ENCODE measurements at regions not wholly inside any gene's neighbourhood (a gene's known extent, or its start where the extent isn't known, plus 50 kb on each side); places are given as distances from the start of the nearest gene placed in this dataset.
"Not testable (repeated sequence)": the region's sequence is repeated elsewhere in the genome, so short reads cannot be mapped to it uniquely, and the experiment has no call there.

DNA sequence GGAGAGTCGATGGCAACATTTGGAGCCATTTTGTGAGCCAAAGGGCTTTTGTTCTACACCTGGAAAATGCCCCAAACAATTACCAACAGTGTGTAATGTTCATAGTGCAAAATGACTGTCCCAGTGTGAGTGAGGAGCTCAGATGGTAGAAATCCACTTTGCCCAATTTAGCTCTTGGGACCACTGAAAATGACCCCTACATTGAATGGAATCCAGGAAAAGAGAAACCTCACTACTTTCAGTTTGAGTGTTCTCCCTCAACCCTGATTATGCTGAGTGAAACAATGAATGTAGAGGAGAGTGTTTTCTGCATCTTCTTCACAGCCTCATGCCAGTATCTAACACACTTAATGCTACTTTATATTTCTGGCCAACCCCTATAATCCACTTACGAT, 84.9 kb upstream of the NRN1 start:
- TF ChIP-seq, protein P1, sequence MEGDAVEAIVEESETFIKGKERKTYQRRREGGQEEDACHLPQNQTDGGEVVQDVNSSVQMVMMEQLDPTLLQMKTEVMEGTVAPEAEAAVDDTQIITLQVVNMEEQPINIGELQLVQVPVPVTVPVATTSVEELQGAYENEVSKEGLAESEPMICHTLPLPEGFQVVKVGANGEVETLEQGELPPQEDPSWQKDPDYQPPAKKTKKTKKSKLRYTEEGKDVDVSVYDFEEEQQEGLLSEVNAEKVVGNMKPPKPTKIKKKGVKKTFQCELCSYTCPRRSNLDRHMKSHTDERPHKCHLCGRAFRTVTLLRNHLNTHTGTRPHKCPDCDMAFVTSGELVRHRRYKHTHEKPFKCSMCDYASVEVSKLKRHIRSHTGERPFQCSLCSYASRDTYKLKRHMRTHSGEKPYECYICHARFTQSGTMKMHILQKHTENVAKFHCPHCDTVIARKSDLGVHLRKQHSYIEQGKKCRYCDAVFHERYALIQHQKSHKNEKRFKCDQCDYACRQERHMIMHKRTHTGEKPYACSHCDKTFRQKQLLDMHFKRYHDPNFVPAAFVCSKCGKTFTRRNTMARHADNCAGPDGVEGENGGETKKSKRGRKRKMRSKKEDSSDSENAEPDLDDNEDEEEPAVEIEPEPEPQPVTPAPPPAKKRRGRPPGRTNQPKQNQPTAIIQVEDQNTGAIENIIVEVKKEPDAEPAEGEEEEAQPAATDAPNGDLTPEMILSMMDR (IDR thresholded peaks at IDR 0.05; ENCODE audit: insufficient read depth, low read length, poor library complexity, severe bottlenecking) = no peak
- no peak for DNase-seq (ENCODE audit: extremely low read depth, insufficient read length)
- no peaks in the 10 kb centered on the region for H3K27me3 ChIP-seq (replicated peaks; ENCODE audit: control insufficient read depth, insufficient read depth, low read length)
- H3K4me3 ChIP-seq (replicated peaks; ENCODE audit: low read depth, low read length) = no peak overlapping the region
- no peaks in the 10 kb centered on the region for H3K36me3 ChIP-seq (ENCODE audit: control insufficient read depth, insufficient read depth, low read length)

DNA sequence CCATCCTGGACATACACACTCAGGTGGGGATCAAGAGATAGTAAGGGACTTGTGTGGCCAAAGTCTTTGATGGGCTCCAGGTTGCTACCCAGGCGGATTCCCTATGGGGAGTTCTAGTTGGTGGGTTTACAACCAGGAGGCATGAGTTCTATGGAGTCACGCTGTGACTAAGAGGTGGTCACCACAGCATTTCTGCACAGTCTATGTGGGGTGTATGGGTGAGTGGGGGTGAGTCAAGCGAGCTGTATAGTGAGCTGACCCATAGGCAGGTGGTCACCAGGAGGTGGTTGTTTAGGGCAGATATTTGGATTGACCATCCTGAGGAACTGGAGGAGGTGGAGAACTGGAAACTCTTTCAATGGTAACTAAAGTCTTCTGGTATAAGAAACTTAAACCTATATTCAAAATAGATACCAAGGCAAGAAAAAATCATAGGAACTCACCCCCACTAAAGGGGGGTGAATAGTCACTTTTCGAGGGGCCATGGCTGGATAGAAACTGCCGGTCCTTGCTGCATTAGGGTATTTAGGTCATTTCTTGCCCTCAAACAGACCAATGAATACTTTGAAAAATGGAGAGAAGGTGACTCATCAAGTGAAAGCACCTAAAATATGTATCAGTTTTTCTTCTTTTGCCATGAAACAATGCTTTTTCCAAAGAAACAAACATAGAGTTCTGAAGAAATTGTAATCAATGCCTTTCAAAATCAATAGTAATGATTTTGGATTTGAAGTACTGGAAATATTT, 84.3 kb upstream of the NRN1 start:
- DNase-seq (ENCODE audit: extremely low read depth, insufficient read length) = no peak
- H3K4me3 ChIP-seq (replicated peaks; ENCODE audit: low read depth, low read length) = no peak overlapping the region
- no peaks in the 10 kb centered on the region for H3K36me3 ChIP-seq (ENCODE audit: control insufficient read depth, insufficient read depth, low read length)
- TF ChIP-seq, protein P1 (IDR thresholded peaks at IDR 0.05; ENCODE audit: insufficient read depth, low read length, poor library complexity, severe bottlenecking) = no peak
- no peaks in the 10 kb centered on the region for H3K27me3 ChIP-seq (replicated peaks; ENCODE audit: control insufficient read depth, insufficient read depth, low read length)

DNA sequence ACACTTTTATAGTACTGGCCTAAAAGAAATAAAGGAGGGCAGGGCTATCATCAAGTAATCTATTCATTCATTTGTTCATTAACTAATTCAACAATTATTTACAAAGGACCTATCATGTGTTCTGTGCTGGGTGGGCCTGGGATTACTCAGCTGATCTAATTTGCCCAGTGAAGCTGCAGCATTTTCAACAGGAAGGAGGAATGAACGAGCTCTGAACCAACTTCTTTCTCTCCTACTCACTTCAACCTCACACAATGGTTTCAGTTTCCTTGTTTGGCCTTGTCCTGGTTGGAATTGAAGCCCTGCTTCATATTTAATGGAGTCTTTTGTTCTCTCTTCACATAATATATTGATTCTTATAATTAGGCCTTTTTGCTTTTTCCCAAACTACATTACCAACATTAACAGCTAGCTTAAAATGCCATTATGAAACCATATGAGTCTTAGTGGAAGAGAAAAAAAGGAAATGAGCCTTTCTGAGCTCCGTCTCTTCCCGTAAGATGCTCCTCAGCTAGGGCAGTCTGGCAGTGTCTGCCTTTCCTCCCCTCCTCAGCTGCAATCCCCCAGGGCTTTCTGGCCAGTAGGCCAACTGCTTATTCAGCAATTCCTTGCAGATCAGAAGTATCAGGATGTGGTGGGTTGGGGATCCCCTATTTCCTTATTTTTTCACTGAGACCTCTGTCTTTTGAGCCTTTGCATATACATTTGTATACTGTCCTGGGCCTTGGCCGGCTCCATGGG, 79.4 kb upstream of the NRN1 start:
- TF ChIP-seq, protein P1 (IDR thresholded peaks at IDR 0.05; ENCODE audit: insufficient read depth, low read length, poor library complexity, severe bottlenecking) = no peak
- H3K4me3 ChIP-seq (replicated peaks; ENCODE audit: low read depth, low read length) = no peak overlapping the region

DNA sequence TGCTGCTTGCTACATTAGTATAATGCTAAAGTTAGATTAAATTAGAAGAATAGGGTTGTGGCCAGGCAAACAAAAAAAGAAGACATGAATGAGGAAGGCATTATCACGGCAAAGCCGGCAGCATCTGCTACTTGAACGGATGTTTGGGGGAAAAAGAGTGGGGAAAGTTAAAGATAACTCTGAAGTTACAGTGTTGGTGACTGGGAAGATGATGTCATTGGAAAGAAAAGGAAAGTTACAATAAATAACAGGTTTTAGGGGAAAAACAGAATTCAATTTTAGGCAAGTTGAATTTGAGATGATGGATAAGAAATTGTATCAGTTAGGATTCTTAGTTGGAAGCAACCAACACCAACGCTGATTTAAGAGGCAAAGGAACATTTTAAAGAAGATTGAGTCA, 74.2 kb upstream of the NRN1 start:
- TF ChIP-seq, protein P1 (IDR thresholded peaks at IDR 0.05; ENCODE audit: insufficient read depth, low read length, poor library complexity, severe bottlenecking) = no peak
- Histone ChIP-seq H3K36me3 (ENCODE audit: control insufficient read depth, insufficient read depth, low read length) (no peaks in the 10 kb centered on the region), H3K4me3 (replicated peaks; ENCODE audit: low read depth, low read length) (no peak overlapping the region), H3K27me3 (replicated peaks; ENCODE audit: control insufficient read depth, insufficient read depth, low read length) (no peaks in the 10 kb centered on the region)
- no peak for DNase-seq (ENCODE audit: extremely low read depth, insufficient read length)

More for the DNA sequence above, 79.4 kb upstream of the NRN1 start:
- no peaks in the 10 kb centered on the region for H3K27me3 ChIP-seq (replicated peaks; ENCODE audit: control insufficient read depth, insufficient read depth, low read length)
- no peaks in the 10 kb centered on the region for H3K36me3 ChIP-seq (ENCODE audit: control insufficient read depth, insufficient read depth, low read length)
- DNase-seq (ENCODE audit: extremely low read depth, insufficient read length) = no peak

DNA sequence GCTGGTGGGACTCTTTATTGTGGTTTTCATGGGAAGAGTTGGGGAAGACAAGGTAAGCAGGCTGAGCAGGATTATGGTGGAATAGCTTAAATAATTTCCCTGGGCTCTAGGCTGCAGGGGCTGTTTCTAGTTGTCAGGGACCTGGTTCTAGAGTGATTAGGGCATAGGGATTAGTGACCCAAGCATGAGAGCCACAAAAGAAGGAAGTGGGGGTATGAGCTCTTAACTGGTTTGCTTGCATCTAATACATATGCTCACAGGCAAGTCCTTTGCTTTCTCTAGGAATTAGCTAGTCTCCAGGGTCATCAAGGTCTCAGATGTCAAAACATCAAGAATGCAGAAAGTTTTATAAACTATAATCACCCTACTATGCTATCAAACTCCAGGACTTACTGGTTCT, 67.5 kb upstream of the NRN1 start:
- no peak overlapping the region for H3K4me3 ChIP-seq (replicated peaks; ENCODE audit: low read depth, low read length)
- H3K36me3 ChIP-seq (ENCODE audit: control insufficient read depth, insufficient read depth, low read length) = no peaks in the 10 kb centered on the region
- TF ChIP-seq, protein P1 (IDR thresholded peaks at IDR 0.05; ENCODE audit: insufficient read depth, low read length, poor library complexity, severe bottlenecking) = no peak
- DNase-seq (ENCODE audit: extremely low read depth, insufficient read length) = no peak
- no peaks in the 10 kb centered on the region for H3K27me3 ChIP-seq (replicated peaks; ENCODE audit: control insufficient read depth, insufficient read depth, low read length)

DNA sequence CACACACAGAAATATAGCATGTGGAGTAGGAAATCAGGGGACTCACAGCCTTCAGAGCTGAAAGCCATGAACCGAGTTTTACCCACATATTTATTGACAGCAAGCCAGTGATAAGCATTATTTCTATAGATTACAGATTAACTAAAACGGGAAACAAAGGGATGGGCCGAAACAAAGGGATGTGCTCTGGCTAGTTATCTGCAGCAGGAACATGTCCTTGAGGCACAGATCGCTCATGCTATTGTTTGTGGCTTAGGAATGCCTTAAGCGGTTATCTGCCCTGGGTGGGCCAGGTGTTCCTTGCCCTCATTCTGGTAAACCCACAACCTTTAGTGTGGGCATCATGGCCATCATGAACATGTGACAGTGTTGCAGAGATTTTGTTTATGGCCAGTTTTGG, 61.4 kb upstream of the NRN1 start:
- H3K27me3 ChIP-seq (replicated peaks; ENCODE audit: control insufficient read depth, insufficient read depth, low read length); DNase-seq (ENCODE audit: extremely low read depth, insufficient read length); H3K4me3 ChIP-seq (replicated peaks; ENCODE audit: low read depth, low read length); H3K36me3 ChIP-seq (ENCODE audit: control insufficient read depth, insufficient read depth, low read length): not testable (repeated sequence)

Data from GM06990 (cell line).